Sigmoid colon (tissue), 6 donors: ENCODE measurements at regions not wholly inside any gene's neighbourhood (a gene's known extent, or its start where the extent isn't known, plus 50 kb on each side); places are given as distances from the start of the nearest gene placed in this dataset.

Experiments used
- DNase-seq: peaks from one replicate; pipeline ENCODE4 v3.0.0-alpha.2; 2019
- H3K27ac ChIP-seq, 4 donors: fragments of 200-600 bp; sonication (generic); one replicate each; pipeline ENCODE4 v1.5.1; 2016 to 2019; ENCODE audit warnings: mild to moderate bottlenecking in 1 of 4
- H3K27me3 ChIP-seq, 3 donors: fragments of 200-600 bp; sonication (generic); one replicate each; pipeline ENCODE4 v1.5.1; 2019; ENCODE audit warnings: mild to moderate bottlenecking in 1 of 3
- H3K36me3 ChIP-seq, 4 donors: fragments of 200-600 bp; sonication (generic); one replicate each; pipeline ENCODE4 v1.5.1; 2016 to 2019
- H3K4me1 ChIP-seq, 4 donors: fragments of 200-600 bp; sonication (generic); one replicate each; pipeline ENCODE4 v1.5.1; 2017 to 2019
- H3K4me3 ChIP-seq, 4 donors: fragments of 200-600 bp; sonication (generic); one replicate each; pipeline ENCODE4 v1.5.1; 2017 to 2019; ENCODE audit warnings: mild to moderate bottlenecking in 2 of 4, moderate library complexity in 1 of 4
- H3K9me3 ChIP-seq, 4 donors: fragments of 200-600 bp in 3 of 4; sonication (generic) in 3 of 4; one replicate each; pipeline versions ENCODE4 v1.5.1 to v1.6.1; 2013 to 2019
- EP300 ChIP-seq, 4 donors: sonication (generic); formaldehyde crosslinking; IDR thresholded peaks; one replicate each; pipeline ENCODE4 v1.6.1; 2017; ENCODE audit warnings: antibody characterized with exemption in 4 of 4
- POLR2A ChIP-seq, 2 donors: fragments of 450-650 bp; IDR thresholded peaks; one replicate each; pipeline ENCODE4 v1.6.1; 2016; ENCODE audit warnings: antibody characterized with exemption in 2 of 2, mild to moderate bottlenecking in 2 of 2, moderate library complexity in 2 of 2
- POLR2AphosphoS5 ChIP-seq, 4 donors: sonication (generic); formaldehyde crosslinking; IDR thresholded peaks; one replicate each; pipeline ENCODE4 v1.6.1; 2017; ENCODE audit warnings: antibody characterized with exemption in 4 of 4
- whole genome bisulfite sequencing, 2 donors: extraction: QIAGEN DNeasy Blood & Tissue Kit; methylation state at CpG; one replicate each; pipeline ENCODE4 v1.1.7; 2013; 5-methylcytosine and 5-hydroxymethylcytosine counted together
- intact Hi-C: fragments of 100-400 bp; cut with DNase I; formaldehyde crosslinking; loops from one replicate; pipeline ENCODE4 v1.15.1; 2023
- TF ChIP-seq, protein P1 (sequence below), 4 experiments: fragments of 450-650 bp in 3 of 4; fragments of 200-600 bp in 1 of 4; IDR thresholded peaks; one replicate each; pipeline ENCODE4 v1.5.1; 2016 to 2019; ENCODE audit warnings: antibody characterized with exemption in 4 of 4, mild to moderate bottlenecking in 3 of 4, moderate library complexity in 2 of 4
- donor health status: healthy with polysubstance abuse.
- donor health status: healthy.

DNA sequence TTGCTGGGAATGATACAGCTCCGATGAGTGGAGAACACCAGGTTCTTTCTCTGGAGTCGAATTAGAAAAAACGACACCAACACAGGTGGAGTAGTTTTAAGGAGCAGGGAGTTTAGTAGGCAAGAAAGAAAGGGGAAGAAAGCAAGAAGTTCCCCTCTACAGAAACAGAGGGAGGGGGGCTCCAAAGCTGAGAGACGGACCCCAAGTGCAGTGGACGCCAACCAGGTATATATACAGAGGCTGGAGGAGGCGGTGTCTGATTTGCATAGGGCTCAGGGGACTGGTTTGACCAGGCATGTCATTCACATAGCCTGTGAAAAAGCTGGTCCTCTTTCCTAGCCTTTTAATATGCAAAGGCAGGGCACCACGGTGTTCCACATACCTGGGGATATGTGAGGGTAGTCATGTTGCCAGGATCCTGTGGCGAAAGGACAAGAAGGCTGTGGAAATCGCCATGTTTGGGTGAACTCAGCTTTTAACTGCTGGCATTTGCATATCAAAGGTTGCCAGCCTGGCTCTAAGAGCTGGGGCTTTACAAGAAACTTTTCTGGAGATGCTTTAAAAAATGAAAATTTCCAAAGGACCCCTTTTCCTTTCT, 887.4 kb upstream of the EPHA6 start:
- Histone ChIP-seq H3K4me3 (no peak overlapping the region), H3K27me3 (no peaks in the 10 kb centered on the region), H3K4me1 (peaks cover 0 to 14% (median 8%) of the 10 kb centered on the region in 4 donors), H3K36me3 (no peaks in the 10 kb centered on the region), H3K27ac (no peak overlapping the region), H3K9me3 (no peaks in the 10 kb centered on the region)
- intact Hi-C loops = no loop called here
- DNase-seq = no peak
- WGBS, 2 donors = 80 to 85% methylated on average over 9 of the region's 9 CpGs
- no peak for TF ChIP-seq EP300 (IDR thresholded peaks at IDR 0.05)
- TF ChIP-seq, protein P1, sequence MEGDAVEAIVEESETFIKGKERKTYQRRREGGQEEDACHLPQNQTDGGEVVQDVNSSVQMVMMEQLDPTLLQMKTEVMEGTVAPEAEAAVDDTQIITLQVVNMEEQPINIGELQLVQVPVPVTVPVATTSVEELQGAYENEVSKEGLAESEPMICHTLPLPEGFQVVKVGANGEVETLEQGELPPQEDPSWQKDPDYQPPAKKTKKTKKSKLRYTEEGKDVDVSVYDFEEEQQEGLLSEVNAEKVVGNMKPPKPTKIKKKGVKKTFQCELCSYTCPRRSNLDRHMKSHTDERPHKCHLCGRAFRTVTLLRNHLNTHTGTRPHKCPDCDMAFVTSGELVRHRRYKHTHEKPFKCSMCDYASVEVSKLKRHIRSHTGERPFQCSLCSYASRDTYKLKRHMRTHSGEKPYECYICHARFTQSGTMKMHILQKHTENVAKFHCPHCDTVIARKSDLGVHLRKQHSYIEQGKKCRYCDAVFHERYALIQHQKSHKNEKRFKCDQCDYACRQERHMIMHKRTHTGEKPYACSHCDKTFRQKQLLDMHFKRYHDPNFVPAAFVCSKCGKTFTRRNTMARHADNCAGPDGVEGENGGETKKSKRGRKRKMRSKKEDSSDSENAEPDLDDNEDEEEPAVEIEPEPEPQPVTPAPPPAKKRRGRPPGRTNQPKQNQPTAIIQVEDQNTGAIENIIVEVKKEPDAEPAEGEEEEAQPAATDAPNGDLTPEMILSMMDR (IDR thresholded peaks at IDR 0.05) = no peak
- TF ChIP-seq POLR2AphosphoS5 (IDR thresholded peaks at IDR 0.05) = no peak
- no peak for TF ChIP-seq POLR2A (IDR thresholded peaks at IDR 0.05)

DNA sequence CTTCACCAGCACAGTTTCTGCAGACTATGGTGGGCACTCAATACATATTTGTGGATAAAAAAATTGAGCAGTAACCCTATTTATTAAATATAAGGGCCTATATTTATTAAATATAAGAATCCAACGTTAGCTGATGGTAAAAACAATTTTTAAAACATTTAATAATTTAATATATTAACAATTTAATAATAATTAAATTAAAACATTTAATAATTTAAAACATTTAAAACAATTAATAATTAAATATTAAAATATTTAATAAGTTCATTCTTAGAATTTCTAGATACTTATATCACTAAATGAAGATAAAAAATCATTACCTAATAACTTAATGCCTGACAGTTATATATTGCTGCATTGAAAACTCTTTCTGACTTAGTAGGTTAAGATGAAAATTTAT, 880.2 kb upstream of the EPHA6 start:
- DNase-seq = no peak
- no peak for TF ChIP-seq POLR2A (IDR thresholded peaks at IDR 0.05)
- no peak for TF ChIP-seq EP300 (IDR thresholded peaks at IDR 0.05)
- no peak for TF ChIP-seq POLR2AphosphoS5 (IDR thresholded peaks at IDR 0.05)
- TF ChIP-seq, protein P1 (IDR thresholded peaks at IDR 0.05) = no peak
- H3K4me3 ChIP-seq = no peak overlapping the region
- no peak overlapping the region for H3K27ac ChIP-seq
- H3K9me3 ChIP-seq = no peaks in the 10 kb centered on the region
- H3K27me3 ChIP-seq = no peaks in the 10 kb centered on the region
- H3K4me1 ChIP-seq = peaks cover 0 to 2% (median 0%) of the 10 kb centered on the region in 4 donors
- WGBS, 2 donors = 66 to 75% methylated on average over 1 of the region's 1 CpG
- intact Hi-C loops = no loop called here
- no peaks in the 10 kb centered on the region for H3K36me3 ChIP-seq

DNA sequence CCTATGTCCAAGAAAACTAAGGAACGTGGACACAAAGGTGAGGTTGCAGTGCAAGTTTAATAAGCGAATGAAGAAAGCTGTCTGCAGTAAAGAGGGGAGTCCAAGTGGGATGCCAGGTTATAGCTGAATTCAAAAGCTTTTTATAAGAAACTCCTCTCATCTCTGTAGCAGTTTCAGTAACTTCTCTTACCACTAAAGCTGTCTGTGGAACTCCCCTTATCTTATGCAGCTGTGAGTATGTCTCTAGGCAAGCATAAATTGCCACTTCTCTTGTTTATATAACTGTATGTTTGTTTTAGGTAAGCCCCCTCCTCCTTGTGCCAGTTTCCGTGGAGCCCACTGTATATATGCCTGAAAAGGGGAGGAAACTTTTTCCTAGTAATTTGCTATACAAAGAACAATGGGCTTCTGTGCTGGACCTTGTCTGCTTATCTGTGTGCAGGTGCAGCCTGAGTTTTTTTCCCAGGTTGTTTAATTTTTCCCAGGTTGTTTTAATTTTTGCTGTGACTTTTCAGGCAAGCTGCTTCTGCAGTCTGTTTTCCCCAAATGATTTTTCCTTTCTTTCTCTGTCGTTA, 875.1 kb upstream of the EPHA6 start:
- Histone ChIP-seq H3K27me3 (no peaks in the 10 kb centered on the region), H3K9me3 (no peaks in the 10 kb centered on the region), H3K4me3 (no peak overlapping the region), H3K36me3 (no peaks in the 10 kb centered on the region), H3K4me1 (no peaks in the 10 kb centered on the region), H3K27ac (no peak overlapping the region)
- WGBS, 2 donors = 27 to 58% methylated on average over 4 of the region's 4 CpGs
- intact Hi-C loops = no loop called here
- no peak for TF ChIP-seq POLR2AphosphoS5 (IDR thresholded peaks at IDR 0.05)
- TF ChIP-seq EP300 (IDR thresholded peaks at IDR 0.05) = no peak
- no peak for TF ChIP-seq POLR2A (IDR thresholded peaks at IDR 0.05)
- TF ChIP-seq, protein P1 (IDR thresholded peaks at IDR 0.05) = no peak
- no peak for DNase-seq

DNA sequence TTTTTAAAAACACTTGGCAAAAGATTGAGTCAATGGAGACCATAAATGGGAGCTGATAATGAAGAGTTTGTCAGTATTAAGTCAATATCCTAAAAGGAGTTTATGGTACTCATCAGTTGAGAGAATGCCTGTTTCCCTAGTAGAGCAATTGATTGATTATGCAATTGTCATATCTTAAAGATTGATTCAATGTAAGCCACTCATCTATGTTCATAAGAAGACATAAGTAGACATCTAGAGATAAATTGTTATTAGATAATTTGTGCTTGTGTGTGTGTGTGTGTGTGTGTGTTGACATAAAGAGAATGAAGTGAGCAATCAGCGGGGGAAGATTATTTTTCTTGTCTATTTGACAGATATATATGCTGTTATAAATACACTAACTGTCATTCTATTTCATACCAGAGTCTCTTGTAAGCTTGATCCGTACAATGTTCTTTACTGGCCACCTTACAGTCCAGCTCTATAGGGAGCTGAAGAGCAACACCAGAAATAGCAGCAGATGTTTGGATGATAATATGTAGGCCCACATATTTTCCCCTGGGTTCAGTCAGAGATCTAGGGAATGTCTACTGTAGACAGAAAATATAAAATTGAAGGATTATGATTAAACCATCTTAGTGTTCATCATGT, 848.6 kb upstream of the EPHA6 start:
- DNase-seq = no peak
- H3K27ac ChIP-seq = no peak overlapping the region
- TF ChIP-seq POLR2AphosphoS5 (IDR thresholded peaks at IDR 0.05) (no peak), POLR2A (IDR thresholded peaks at IDR 0.05) (no peak), EP300 (IDR thresholded peaks at IDR 0.05) (no peak)
- TF ChIP-seq, protein P1 (IDR thresholded peaks at IDR 0.05) = no peak
- H3K4me1 ChIP-seq = no peaks in the 10 kb centered on the region
- H3K27me3 ChIP-seq = no peaks in the 10 kb centered on the region
- H3K4me3 ChIP-seq = no peak overlapping the region
- H3K9me3 ChIP-seq = no peaks in the 10 kb centered on the region
- no peaks in the 10 kb centered on the region for H3K36me3 ChIP-seq
- 84 to 92% methylated on average over 2 of the region's 2 CpGs for WGBS, 2 donors
- intact Hi-C loops = no loop called here
